ENCODE measurements at regions not wholly inside any gene's neighbourhood (a gene's known extent, or its start where the extent isn't known, plus 50 kb on each side); places are given as distances from the start of the nearest gene placed in this dataset.
"Not testable (repeated sequence)": the region's sequence is repeated elsewhere in the genome, so short reads cannot be mapped to it uniquely, and the experiment has no call there.

- no peak for DNase-seq
These were observed 55.1 kb upstream of the FRMD6 start for GRCh38 chr14:51596488-51597117.

DNA sequence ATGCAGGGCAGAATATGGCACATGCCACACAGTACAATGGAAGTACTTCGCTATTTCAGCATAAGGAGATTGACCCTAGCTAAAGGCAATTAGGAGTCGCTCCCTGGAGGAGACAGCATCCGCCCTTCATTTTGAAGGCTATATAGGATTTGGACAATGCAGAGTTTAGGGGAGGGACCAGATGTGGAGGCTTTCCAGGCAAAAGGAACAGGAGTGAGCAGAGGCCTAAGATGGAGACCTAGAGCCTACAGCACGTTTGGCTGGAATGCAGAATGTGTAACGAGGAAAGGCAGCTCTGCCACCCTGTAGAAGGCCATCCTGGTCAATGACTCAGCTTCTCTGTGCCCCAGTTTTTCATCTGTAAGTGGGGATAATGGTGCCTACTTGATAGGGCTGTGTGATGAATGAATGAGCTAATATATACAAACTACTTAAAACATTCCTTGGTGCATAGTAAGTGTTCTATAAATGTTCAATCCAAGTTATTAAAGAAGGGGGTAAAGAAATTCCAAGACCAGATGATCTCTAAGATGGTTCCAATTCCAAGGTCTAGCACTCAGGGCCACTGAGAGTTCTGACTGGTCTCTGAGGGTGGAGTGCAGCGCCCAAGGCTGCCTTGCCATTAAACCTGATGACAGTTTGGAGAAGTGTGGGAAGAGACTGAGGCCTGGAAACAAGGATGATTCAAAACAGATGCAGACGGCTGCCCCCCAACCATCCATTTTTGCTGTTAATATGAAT is 54.3 kb upstream of the FRMD6 start:
- DNase-seq = no peak

- DNase-seq = not testable (repeated sequence)
These were observed 52.6 kb upstream of the FRMD6 start for GRCh38 chr14:51598924-51599600.

DNA sequence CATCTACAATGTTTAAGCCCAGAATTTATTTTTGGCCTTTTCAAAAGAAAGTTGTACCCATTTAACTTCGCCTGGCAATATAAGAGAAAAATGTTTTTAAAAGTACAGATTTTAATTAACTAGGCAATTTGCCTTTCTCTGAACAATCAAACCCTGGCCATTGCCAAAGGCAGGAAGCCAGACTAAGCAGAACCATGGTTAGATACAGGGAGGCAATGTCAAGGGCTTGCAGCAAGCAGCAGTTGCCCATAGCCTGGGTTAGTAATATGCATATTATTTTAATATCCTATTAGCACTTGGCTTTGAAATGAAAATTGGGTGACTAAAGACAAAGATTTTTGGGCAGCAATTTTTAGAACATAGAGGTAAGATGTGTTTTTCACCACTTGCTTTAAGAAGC is 51.1 kb upstream of the FRMD6 start:
- DNase-seq = no peak
